Stimulated activated CD4-positive, alpha-beta T cell treated with anti-CD3 and anti-CD28 coated beads, Interleukin-15, amount 100 ng/mL, for 48 hours (primary cell): ENCODE measurements at regions not wholly inside any gene's neighbourhood (a gene's known extent, or its start where the extent isn't known, plus 50 kb on each side); places are given as distances from the start of the nearest gene placed in this dataset.

Experiments
- DNase-seq, 2 donors: peaks; one replicate each; pipeline ENCODE4 v3.0.0-alpha.2; 2020; ENCODE audit warnings: low read depth in 2 of 2

DNA sequence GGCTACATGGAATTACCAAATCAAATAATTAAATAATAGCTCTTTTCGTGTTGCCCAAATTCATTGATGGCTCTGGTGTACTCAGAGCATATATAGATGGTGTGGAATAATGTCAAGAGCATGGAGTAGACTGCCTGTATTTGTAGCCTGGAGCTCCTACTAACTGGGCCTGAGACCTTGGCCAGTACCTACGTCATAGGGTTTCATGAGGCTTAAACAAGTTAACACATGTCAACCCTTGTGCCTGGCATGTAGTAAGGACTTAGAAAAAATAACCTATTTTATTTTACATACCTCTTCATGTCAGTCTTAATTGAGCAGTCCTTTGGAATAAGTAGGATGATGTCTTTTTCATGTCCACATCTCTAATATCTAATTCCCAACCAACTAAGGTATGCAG lies 223.7 kb upstream of the DPH6 start:
- DNase-seq, result no peak

- no peak for DNase-seq
Measured at GRCh38 chr15:35771746-35772442, 225.9 kb upstream of the DPH6 start.

DNA sequence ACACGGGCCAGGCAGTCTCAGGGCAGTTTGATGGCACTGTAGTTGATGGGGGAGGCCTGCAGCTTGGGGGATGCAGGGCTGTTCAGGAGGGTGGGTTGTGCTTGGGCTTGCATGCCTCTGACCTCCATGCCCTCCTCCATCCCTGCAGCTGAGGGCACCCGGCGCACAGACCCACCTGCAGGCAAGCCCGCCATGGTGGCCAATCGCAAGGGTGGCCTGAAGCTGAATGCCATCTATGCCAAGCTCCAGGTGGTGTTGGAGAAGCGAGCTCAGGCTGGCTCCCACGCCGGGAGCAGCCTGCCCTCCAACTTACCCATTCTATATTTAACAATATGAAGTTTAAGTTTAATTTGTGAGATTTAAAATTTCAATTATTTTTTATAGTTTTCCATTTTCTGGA lies 228.7 kb upstream of the DPH6 start:
- no peak for DNase-seq

DNA sequence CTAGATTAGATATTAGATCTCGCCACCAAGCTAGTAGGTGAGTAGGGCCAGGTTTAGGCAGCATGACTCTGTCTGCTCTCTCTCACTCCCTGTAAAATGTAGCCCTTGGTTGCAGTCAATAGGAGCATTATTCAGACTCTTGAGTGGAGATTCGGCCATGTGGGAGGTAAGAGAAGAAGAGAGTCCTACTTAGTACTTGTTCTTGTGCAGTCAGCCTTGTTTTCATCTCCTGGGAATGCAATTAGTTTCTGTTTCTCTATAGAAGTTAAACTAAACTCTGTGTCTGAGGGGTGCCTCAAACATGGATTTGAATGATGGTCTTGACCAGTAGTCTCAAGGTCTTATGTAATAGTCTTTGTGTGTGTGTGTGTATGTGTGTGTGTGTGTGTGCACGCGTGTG lies 229.5 kb upstream of the DPH6 start:
- no peak for DNase-seq

GRCh38 chr15:35777061-35777460 lies 231.1 kb upstream of the DPH6 start:
- no peak for DNase-seq

DNA sequence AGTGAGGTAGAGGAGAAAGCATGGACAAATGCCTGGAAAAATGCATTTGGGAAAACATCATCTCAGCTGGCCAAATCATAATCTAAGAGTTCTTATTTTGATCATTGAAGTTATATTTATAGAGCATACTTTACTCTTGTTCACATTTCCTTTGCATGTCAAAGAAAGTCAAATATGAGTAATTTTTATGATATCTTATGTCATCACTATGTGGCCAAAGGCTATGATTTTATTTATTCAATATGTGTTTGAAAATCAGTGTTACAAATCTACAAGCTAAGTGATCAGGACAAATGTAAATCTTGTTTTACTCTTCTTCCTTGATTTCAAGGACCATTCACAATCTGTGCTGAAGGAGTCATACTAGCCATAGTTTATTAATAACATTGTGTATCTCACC lies 237.2 kb upstream of the DPH6 start:
- no peak for DNase-seq

DNA sequence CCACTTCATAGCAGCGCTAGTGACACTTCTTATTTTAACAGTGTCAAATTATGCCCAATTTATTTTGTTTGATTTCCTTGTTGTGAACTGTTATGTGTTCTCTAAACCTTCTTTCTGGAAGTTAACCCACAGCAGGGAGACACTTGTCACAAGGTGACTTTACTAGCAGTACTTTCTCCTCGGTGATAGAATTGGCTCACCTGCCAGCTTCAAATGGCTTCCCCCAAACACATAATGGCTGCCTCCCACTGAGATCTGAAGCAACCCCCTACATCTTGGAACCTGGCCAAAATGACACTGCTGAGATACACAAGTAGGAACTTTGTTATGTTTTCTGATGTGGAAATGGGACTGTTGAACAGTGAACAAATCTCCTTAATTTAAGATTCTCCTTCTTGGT lies 238.8 kb upstream of the DPH6 start:
- no peak for DNase-seq

GRCh38 chr15:35810007-35810406 lies 264.0 kb upstream of the DPH6 start:
- DNase-seq, result no peak

DNA sequence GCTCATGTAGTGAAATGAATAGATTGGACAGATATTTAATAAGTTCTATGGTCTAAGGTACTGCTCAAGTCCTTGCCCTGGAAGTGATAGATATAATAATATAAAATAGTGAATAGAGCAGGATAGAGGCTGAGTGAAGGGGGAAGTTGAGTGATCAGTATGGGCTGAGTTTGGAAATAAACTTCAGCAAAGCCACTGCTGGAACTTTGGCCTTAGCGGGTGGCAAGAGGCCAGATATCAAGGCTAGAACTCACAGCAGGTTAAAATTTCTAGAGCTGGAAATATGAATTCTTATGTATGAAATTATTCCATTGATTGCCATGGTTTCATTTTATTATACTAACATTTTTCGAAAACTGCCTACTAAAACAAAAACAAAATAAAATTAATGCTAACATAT lies 267.6 kb upstream of the DPH6 start:
- no peak for DNase-seq

GRCh38 chr15:35818846-35819245 lies 272.9 kb upstream of the DPH6 start:
- DNase-seq, result no peak

GRCh38 chr15:35822153-35822552 lies 276.2 kb upstream of the DPH6 start:
- no peak for DNase-seq

DNA sequence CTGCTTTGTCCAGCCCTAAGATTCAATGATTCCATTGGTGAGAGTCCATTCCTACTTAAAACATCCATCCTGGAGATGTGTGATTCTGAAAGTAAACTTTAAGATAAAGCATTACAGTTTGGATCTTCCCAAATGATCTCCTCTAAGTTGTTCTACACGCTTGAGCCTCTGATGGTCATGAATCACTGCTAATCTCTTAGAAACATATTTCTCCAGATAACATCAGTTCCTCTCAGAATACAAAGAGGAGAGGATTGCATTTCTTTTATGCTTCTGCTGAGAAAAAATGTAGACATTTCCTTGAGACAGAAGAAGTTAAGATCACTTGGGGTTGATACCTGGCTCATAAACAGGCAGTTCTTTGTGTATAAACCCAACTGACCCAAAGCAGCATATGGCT lies 281.2 kb upstream of the DPH6 start:
- no peak for DNase-seq

DNA sequence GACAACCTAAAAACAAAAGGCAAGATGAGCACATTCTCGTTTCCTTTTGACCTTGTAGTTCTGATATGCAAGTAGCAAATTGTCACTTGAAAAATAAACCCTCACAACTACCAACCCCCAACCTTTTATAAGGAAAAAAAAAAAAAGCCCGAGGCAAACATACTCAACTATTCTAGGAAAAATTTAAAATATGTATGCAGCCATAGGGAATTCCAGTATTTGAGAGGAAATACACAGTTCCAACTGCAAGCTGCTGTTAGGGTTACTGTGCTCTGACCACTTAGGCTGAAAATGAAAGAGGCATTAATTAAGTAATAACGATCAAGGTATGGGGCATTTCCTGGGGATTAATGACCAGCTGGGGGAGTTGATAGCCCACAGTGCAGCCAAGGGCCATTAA lies 281.9 kb upstream of the DPH6 start:
- DNase-seq, result no peak

- no peak for DNase-seq
Measured at GRCh38 chr15:35833581-35833980, 287.6 kb upstream of the DPH6 start.

DNA sequence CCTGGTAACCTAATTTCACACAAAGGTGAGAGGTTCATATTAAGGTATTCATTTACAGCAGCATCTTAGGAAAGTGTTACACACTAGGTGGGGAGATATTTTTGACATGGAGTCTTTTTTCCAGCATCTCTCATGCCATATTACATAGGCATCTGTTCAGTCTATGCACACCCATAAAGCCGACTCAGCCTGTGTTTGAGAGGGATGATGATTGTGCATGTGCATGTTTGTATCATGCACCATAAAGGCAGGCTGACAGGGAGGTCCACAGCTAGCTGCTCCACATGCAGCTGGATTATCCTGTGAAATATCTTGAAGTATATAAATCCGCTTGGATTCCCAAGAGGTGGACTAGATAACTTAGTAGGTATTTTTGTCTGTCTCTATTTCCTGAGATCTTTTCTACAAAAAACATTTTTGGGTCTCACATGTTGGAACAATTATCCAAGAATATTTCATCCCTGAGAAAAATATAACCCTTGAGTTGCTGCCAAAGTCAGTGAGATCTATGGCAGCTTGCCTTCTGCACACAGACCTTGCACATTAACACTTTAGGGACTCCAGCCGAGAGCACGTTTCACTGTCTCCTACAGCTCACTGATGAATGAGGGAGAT lies 288.4 kb upstream of the DPH6 start:
- DNase-seq, result no peak

DNA sequence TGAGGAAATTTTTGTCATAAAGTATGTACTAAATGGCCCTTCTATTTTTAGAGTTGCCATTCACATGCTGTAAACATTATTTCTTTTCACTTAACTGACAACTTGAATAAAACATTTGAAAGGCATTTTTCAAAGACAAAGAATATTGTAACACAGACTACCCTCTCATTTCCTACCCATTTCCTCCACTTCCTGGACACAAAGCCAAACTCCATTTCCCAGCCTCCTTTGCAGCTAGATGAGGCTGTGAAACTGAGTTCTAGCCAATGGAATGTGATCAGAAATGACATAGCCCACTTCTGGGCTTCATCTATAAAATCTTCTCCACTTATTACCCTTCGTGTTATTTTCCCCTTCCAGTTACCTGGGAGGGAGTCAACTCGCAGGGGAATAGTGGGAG lies 288.9 kb upstream of the DPH6 start:
- DNase-seq, result no peak

DNA sequence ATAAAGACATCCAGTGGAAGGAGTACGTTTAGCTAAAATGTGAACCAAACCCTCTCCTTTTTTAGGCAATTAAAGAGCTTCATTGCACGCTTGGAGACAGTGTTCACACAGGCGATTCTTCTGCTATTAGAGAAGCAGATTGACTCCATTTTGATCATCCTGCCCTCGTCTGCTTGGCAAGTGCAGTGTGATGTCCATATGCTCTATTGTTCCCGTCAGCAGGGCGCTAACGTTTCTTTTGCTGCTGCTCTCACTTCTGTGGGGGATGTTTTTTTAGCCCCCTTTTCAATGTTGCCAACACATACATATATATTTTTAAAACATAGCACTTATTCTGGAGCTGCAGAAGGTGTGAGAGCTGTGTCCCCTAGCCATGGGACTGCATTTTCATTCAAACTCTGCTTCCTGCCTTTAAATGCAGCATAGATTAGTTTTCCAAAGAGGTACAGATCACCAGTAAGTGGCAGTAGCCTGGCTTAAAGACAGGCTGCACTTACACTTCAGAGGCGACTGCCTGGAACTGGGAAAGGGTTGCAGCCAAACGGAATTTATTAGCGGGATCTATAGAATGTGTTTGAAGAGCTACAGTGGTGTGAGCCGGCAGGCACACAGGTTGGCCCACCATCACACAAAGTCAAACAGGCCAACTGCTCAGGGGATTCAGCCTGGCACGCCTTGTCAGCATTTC lies 292.6 kb upstream of the DPH6 start:
- no peak for DNase-seq

GRCh38 chr15:35842631-35843030 lies 296.7 kb upstream of the DPH6 start:
- DNase-seq, result no peak

GRCh38 chr15:35843498-35843897 lies 297.5 kb upstream of the DPH6 start:
- DNase-seq, result no peak

GRCh38 chr15:35850284-35850683 lies 304.3 kb upstream of the DPH6 start:
- no peak for DNase-seq

DNA sequence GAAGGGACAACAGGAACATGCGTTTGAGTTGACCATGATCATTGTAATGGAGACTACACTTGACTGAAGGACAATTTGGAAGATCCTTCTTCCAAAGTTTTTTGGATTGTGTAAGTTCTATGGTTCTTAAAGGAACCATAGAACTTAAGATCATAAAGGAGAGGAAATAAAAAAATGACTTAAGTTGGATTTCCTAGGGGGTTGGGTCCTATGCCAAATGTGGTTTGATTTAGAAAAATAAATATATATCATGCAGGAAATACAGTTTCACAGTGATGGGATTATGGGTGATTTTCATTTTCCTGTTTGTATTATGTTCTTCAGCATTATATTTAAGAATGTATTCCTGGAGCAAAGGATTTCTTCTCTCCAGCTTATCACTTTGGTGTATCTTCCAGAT lies 305.5 kb upstream of the DPH6 start:
- no peak for DNase-seq

DNA sequence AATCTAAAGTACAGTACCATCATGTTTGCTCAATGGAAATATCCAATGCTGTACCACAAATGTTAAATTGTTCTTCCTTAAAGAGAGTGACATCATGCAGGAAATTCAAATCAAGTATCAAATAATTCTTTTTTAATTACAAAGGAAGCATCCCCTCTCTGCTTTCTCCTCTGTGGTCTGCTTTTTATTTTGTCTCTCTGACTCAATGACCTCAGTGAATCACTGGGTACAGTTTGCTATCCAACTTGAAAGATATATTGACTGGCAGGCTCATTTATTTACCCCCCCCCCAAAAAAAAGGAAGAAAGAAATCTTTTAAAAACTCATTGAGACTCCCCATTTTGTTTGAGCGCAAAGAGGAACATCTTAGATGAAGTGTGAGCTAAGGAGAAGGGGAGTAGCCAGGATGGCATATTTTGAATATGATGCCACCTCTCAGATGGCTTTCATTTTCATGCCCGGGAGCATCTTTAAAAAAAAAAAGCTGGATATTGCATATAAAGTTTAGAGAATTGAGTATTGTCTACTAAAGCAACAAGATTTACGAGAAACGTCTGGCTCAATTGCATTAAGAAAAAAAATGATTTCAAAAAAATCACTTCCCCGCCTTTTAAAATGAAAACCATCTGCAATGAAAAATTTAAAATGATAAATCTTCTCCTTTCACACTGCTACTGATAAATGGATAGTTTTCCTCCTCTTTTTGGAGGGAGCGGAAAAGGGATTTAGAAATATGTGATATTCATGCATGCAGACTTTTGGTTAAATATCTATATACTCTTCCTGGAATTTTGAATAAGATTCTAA lies 307.1 kb upstream of the DPH6 start:
- no peak for DNase-seq

DNA sequence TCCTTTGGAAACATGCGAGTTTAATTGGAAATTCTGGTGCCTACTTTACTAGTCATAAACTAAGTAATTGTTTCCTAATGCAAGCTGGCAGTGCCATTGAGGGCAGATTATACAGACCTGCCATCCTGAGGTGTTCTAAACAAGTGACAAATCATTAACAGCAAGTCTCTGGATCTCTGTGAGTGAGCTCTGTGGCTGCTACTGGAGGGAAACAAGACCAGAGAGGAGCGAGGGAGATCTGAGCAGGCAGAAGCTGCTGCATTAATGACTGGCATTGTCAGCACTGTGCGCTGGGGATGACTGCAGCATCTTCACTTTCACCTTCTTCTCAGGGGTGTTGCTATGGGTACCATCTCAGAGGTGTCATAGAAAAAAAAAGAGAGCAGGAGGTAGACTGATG lies 308.4 kb upstream of the DPH6 start:
- DNase-seq, result no peak
